Breast epithelium (tissue), 3 donors: ENCODE measurements at regions not wholly inside any gene's neighbourhood (a gene's known extent, or its start where the extent isn't known, plus 50 kb on each side); places are given as distances from the start of the nearest gene placed in this dataset.

ENCODE experiments used
- POLR2A ChIP-seq: fragments of 450-650 bp; IDR thresholded peaks from one replicate; pipeline ENCODE4 v1.6.1; 2016; ENCODE audit warnings: antibody characterized with exemption, mild to moderate bottlenecking, moderate library complexity
- POLR2AphosphoS5 ChIP-seq, 3 donors: sonication (generic); formaldehyde crosslinking; IDR thresholded peaks; one replicate each; pipeline ENCODE4 v1.6.1; 2017; ENCODE audit warnings: antibody characterized with exemption in 3 of 3
- TF ChIP-seq, protein P1 (sequence below), 3 donors: fragments of 450-650 bp; IDR thresholded peaks; one replicate each; pipeline ENCODE4 v1.5.1; 2016 to 2017; ENCODE audit warnings: antibody characterized with exemption in 3 of 3, mild to moderate bottlenecking in 3 of 3, moderate library complexity in 3 of 3

DNA sequence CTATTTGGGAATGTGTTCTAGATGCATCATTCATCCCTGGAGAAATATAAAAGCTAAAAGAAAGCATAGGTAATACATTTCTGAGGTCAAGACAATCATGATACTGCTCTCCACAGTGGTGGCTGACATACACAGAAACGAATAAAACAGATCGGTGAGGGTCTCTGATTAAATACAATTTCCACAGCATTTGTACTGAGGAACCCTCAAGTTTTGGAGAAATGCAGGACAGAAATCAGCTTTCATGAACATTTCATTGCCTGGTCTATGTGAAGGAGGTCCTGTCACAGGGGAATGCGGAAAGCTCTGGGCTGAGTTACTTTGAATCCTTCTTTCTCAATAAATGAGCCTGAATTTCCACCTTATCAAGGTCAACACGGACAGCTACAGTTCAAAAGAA is 67.9 kb upstream of the ITGB1 start:
- TF ChIP-seq, protein P1, sequence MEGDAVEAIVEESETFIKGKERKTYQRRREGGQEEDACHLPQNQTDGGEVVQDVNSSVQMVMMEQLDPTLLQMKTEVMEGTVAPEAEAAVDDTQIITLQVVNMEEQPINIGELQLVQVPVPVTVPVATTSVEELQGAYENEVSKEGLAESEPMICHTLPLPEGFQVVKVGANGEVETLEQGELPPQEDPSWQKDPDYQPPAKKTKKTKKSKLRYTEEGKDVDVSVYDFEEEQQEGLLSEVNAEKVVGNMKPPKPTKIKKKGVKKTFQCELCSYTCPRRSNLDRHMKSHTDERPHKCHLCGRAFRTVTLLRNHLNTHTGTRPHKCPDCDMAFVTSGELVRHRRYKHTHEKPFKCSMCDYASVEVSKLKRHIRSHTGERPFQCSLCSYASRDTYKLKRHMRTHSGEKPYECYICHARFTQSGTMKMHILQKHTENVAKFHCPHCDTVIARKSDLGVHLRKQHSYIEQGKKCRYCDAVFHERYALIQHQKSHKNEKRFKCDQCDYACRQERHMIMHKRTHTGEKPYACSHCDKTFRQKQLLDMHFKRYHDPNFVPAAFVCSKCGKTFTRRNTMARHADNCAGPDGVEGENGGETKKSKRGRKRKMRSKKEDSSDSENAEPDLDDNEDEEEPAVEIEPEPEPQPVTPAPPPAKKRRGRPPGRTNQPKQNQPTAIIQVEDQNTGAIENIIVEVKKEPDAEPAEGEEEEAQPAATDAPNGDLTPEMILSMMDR (IDR thresholded peaks at IDR 0.05), result no peak
- TF ChIP-seq POLR2AphosphoS5 (IDR thresholded peaks at IDR 0.05) (no peak), POLR2A (no peak)
